HG02981 (cell line): ENCODE measurements at regions not wholly inside any gene's neighbourhood (a gene's known extent, or its start where the extent isn't known, plus 50 kb on each side); places are given as distances from the start of the nearest gene placed in this dataset.

ENCODE experiments used
- ATAC-seq: cut with Tn5 transposase; IDR thresholded peaks from one replicate; pipeline ENCODE4 v1.9.1; 2021; ENCODE audit warnings: mild to moderate bottlenecking, moderate library complexity; ENCODE audit not compliant: unreplicated experiment

DNA sequence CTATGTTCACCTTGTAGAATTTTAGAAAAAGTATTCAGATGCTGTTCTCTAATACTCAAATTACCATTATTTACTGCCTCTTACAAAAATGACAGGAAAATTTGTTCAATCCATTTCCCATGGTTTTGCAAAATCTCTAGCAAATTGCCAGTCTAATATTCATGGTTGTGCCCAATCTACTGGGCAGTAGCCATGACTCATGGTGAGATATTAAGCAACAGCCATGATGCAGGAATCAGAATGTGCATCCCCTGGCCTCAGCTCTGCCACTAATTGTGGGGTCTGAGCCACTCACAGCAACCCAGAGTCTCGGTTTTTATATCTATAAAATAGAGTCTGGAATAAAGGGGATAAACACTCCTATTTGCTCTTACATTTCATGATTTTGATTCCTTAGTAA lies 353.6 kb downstream of the DEPDC1B start:
- ATAC-seq, result no peak

DNA sequence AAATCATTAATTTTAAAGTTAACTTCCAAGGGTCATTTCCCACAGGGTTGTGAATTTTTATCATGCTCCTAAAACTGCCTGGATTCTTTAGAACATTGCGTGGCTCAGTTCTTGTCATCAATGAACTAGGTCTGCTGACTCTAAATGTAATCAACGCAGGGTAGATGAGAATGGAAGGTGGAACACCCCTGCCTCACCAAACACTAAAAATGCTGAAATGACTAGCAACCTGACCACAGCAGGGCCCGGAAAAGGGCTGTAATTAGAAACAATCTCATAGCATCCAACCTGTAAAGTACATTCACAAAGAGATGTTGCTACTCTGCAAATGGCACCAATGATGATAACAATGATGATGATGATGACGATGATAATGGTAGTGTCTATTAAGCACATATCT lies 356.9 kb downstream of the DEPDC1B start:
- ATAC-seq, result no peak

DNA sequence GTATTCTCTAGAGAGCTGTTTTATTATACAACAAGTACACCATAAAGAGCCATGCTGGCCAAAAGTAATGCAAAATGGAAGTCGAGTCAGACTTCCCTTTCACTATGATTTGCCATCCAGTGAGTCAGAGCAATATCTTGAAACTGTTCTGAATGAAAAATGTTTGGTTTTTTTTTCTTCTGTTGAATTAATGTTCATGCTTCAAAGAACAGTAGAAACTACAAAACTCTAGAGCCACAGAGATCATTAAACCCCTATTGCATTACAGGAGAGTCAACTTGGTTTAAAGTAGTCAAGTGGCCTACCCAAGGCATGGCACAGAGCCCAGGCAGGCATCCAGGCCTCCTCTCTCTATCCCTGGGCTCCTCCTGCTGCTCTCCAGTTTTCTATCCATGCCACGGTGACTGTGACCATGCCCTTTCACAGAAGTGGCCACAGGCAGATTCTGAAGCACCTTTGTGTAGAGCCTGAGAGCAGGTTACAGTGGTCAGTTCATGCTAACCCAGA lies 358.9 kb downstream of the DEPDC1B start:
- peak; percentile 41 for ATAC-seq

DNA sequence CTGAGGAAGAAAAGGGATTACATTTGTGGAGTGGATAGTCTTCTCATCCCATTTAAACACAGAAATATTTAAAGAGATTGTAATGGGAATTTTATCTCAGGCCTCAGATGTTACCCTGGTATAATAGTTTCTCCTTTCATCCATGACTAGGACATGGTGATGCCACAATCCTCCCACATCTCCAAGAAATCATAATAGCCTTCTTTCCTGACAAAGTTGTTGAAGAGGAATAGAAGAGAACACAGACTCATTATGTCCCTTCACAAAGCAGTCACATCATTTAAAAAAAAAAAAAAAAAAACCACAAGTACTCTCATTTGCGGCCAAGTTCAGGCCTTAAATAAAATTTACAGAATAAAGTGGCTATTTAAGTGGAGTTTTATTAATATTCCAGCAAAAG lies 359.6 kb downstream of the DEPDC1B start:
- no peak for ATAC-seq

DNA sequence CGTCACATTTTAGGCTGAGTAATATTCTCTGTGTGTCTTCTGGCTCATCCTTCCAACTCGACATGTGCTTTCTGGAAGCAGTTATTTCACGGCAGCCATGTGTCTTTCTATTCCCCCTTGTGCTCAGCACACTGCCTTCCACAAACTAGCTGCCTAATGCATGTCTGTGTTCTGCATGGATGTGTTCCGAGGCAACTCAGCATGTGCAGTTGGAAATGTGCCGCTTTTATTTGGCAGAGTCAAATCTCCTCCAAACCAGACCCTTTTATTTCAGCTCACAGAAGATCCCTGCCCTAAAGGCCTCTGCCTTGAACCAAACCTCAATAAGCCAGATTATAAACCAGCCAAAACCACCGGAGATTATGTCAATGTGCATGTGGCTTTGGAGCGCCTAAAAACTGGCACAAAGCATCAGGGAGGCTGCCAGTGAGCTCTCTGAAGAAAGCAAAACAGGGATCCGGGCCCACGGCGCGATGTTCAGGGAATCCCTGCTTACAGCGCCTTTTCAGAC lies 360.2 kb downstream of the DEPDC1B start:
- ATAC-seq, result no peak

DNA sequence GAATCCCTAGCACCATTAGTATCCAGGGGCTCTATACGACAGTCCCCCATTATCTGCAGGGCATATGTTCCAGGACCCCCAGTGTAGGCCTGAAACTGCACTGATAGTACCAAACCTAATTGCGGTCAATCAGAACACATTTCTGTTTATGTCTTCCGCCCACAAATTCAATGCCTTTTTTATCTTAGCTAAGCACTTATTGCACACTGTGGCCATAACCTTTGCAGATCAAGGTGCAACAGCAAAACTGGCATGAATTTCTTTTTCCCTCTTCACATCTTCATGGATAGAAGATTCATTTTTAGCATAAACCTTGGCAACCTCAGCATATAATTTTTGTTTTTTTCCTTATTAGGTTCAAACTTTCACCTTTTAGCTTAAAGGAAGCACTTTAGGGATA lies 361.1 kb downstream of the DEPDC1B start:
- no peak for ATAC-seq

DNA sequence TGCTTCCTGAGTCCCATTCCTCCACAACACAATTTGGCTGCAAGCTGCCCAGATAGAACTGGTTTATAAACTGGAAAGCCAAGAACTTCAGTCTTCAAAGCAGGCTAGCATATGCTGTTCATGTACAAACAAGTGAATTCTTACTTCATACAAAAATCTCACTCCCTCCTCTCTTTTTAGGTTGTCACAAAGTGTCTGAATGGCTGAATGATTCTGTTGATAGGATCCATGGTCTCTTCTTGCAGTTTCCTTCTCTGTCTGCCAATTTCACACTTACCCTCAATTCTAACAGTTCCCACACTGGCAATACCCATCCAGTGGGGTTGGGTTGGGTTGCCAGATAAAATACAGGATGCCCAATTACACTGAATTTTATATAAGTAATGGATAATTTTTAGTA lies 363.5 kb downstream of the DEPDC1B start:
- no peak for ATAC-seq

DNA sequence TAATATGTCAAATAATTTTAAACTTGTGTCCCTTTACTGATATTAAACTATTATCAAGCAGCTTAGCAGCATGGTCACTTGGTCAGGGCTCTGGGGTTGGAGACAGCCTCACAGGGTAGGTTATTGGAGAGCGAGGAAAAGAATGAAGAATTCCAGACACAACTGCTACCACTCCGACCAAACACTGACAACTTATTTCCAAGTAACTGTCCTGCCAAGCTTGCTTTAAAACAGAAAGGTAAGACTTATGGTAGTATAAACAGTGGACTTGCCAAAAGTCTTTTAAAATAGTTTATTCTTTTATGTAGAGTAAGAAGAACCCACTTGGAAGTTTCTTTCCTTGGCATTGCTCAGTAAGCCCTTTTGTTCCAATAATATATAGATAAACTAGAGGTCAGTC lies 364.1 kb downstream of the DEPDC1B start:
- no peak for ATAC-seq

GRCh38 chr5:60334281-60334713 lies 365.7 kb downstream of the DEPDC1B start:
- ATAC-seq, result no peak

DNA sequence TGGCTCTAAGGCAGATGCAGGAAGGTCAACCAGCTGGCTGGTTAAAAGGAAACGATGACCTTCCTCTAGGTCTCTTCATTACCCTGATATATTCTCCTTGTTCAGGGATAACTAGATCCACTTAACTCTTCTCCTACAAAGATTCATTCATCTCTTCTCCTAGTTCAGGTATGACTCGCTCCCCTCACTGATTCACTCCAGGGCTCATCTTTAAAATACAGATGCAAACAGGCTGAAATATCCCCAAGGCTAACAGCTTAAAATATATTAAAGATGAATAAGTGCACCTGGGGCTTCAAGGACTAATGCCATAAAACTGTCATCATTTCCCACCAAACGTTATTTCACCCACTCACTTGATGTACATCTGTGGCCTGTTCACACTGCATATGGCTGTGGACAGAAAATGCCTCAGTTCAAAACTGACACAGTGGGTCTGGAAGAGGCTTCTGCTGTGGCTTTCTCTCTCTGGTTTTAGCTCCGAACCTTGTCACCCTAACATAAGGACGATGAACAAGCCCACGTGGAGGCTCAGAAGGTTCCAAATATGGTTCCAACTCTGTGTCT lies 366.9 kb downstream of the DEPDC1B start:
- no peak for ATAC-seq

DNA sequence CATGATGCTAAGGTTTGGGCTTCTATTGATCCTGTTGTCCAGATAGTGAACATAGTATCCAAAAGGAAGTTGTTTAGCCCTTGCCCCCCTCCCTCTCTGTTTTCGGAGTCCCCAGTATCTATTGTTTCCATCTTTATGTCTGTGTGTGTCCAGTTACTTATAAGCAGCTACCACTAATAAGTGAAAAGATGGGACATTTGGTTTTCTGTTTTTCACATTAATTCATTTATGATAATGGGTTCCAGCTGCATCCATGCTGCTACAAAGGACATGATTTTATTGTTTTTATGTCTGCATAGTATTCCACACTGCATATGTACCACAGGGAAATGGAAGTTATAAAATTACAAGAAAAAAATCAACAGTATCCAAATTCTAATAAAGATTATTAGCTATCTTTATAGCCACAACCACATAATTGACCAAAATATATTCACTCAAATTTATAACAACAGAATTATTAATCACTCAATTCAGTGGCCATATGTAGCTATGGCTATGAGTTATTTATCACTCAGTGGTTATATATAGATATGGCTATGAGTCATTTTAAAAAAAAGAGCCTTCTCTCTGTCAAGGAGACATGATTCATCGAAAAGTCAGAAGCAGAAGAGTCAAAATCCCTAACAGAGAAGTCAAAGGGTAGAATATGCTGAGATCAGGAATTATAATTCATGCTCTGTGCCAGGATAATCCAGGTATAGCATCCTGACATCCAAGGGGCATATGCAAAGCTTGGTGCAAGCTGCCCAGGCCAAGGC lies 367.5 kb downstream of the DEPDC1B start:
- ATAC-seq, result no peak

GRCh38 chr5:60330236-60330635 lies 369.7 kb downstream of the DEPDC1B start:
- ATAC-seq, result no peak

GRCh38 chr5:60325870-60326269 lies 374.1 kb downstream of the DEPDC1B start:
- ATAC-seq, result no peak

DNA sequence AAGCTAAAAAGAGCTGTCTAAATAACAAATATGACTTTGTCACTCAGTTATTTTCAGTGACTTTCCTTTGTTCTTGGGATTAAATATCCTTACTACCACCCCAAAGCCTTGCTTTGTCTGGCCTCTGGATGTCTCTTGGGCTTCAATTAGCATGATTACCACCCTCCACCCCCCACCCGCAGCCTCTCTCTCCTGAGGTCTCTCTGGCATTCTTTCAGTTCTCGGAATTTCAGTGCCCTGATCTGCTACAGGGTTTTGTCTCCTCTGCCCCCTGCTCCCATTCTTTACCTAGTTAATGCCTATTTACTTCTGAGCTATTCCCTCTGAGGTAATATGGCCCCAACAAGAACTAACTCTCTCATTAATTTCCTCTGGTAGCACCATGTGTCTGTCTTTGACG lies 376.4 kb downstream of the DEPDC1B start:
- ATAC-seq, result no peak

GRCh38 chr5:60312098-60312497 lies 387.9 kb downstream of the DEPDC1B start:
- no peak for ATAC-seq

GRCh38 chr5:60299944-60300343 lies 400.0 kb downstream of the DEPDC1B start:
- ATAC-seq, result no peak

DNA sequence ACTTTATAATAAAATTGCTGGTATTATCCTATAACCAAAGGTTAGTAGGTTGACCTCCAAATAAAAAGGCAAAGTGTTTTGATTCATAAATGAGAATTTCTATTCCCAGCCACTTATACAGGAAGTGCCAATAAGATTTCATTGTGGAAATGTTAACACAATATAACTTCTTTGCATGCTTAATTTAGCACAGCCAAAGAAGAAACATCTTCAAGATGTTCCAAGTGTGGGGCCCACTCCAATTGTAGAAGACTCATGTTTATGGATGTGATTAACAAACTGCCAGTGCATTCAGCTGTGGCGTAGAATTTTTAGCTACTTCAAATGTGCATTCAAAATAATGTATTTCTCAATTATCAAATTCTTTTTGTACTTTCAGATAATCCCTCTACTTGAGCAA lies 402.3 kb downstream of the DEPDC1B start:
- no peak for ATAC-seq

GRCh38 chr5:60295423-60295822 lies 401.9 kb upstream of the PDE4D start:
- no peak for ATAC-seq

DNA sequence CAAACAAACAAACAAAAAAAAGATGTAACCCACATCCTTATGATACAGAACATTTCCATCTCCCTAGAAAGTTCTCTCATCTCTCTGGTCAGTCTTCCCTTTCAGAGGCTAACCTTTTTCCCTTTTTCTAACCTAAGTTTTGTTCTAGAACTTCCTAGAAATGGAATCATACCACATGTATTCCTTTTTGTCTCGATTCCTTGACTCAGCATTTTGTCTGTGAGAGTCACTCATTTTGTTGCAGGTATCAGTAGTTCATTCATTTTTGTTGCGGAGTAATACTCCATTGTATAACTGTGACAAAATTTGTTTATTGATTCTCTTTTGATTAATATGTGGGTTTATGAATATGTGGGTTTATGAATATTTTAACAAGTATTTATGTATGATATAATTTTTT lies 400.0 kb upstream of the PDE4D start:
- no peak for ATAC-seq

GRCh38 chr5:60287174-60287771 lies 393.7 kb upstream of the PDE4D start:
- ATAC-seq, result peak; percentile 97

DNA sequence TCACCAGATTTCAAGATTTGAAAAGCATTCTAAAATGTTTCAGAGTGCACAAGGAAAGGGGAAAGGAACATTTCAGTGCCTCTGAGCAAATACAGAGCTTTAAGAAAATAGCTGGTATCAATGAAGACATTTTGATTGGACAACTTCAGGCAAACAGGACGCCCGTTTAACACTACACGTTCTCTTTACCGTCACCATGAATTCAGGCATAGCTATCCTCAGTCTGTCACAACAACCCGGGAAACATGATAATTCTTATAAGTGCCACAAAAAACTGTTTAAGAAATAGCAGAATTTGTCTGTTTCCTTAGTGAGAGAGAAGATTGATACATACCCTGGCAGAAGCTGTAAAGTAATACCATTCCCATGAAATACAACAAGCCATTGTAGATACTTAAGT lies 392.4 kb upstream of the PDE4D start:
- no peak for ATAC-seq

DNA sequence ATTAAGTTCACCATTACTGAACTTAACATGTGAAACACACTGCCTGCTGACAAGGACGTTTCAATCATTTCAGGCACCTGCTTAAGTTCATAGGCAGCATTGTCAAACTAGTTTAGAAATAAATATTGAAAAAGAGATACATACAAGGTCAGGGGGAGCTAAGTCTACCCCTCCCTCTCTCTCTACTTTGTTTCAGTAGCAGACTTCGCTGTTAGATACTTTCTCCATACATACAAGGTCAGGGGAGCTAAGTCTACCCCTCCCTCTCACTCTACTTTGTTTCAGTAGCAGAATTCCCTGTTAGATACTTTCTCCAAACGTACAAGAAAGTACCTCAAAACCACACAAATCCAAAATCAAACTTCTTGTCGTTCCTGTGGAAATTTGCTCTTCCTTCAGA lies 387.4 kb upstream of the PDE4D start:
- no peak for ATAC-seq
